A673 (cell line): ENCODE measurements at regions not wholly inside any gene's neighbourhood (a gene's known extent, or its start where the extent isn't known, plus 50 kb on each side); places are given as distances from the start of the nearest gene placed in this dataset.

Source experiments
- BruUV-seq: library from RNA; stranded (reverse); fragments of 400-500 nt; replicated peaks from 2 replicates; lab custom pipeline; 2021; lab: Mats Ljungman, UMichigan
- CTCF ChIA-PET: fragments of 300-600 bp; sonication (Branson Sonifier 250); formaldehyde crosslinking; loops from one replicate; lab custom pipeline; 2022; ENCODE audit warnings: antibody characterized with exemption; lab: Charles Lee
- POLR2A ChIA-PET: fragments of 300-600 bp; sonication (Branson Sonifier 250); formaldehyde crosslinking; loops from one replicate; lab custom pipeline; 2022; ENCODE audit warnings: antibody characterized with exemption; ENCODE audit not compliant: low non-redundant PET; lab: Charles Lee
- DNase-seq: peaks from one replicate; pipeline ENCODE4 v3.0.0-alpha.2; 2015; ENCODE audit warnings: low spot score
- H3K27ac ChIP-seq: fragments of 200-600 bp; sonication (generic); 2 replicates; pipeline ENCODE4 v1.5.1; 2016; ENCODE audit warnings: mixed run types, low read depth, mild to moderate bottlenecking, mixed read lengths, antibody characterized with exemption, low read length; ENCODE audit not compliant: poor library complexity, severe bottlenecking
- H3K27me3 ChIP-seq: fragments of 200-600 bp; sonication (generic); replicated peaks from 2 replicates; pipeline ENCODE4 v1.6.1; 2017; ENCODE audit warnings: mixed run types, low read depth, mild to moderate bottlenecking, mixed read lengths, antibody characterized with exemption, low read length; ENCODE audit not compliant: insufficient read depth, poor library complexity
- H3K36me3 ChIP-seq: fragments of 200-600 bp; sonication (generic); 2 replicates; pipeline ENCODE4 v1.6.1; 2016; ENCODE audit warnings: mixed run types, mild to moderate bottlenecking, mixed read lengths, antibody characterized with exemption, low read length; ENCODE audit not compliant: insufficient read depth, poor library complexity, severe bottlenecking
- H3K4me1 ChIP-seq: fragments of 200-600 bp; sonication (generic); 2 replicates; pipeline ENCODE4 v1.6.1; 2017; ENCODE audit warnings: mixed run types, mild to moderate bottlenecking, mixed read lengths, antibody characterized with exemption, low read length; ENCODE audit not compliant: insufficient read depth, poor library complexity, severe bottlenecking
- H3K4me3 ChIP-seq: fragments of 200-600 bp; sonication (generic); 2 replicates; pipeline ENCODE4 v1.5.1; 2016; ENCODE audit warnings: low read depth, mixed run types, mild to moderate bottlenecking, mixed read lengths, low read length; ENCODE audit not compliant: poor library complexity, severe bottlenecking
- H3K9me3 ChIP-seq: fragments of 200-600 bp; sonication (generic); 2 replicates; pipeline ENCODE4 v1.6.1; 2016; ENCODE audit warnings: mixed run types, low read depth, mild to moderate bottlenecking, mixed read lengths, antibody characterized with exemption, low read length; ENCODE audit not compliant: poor library complexity, severe bottlenecking
- EZH2 ChIP-seq: fragments of 200-600 bp; sonication (generic); IDR thresholded peaks from 2 replicates; pipeline ENCODE4 v1.6.1; 2017; ENCODE audit warnings: borderline replicate concordance, low read depth, mild to moderate bottlenecking, mixed read lengths, antibody characterized with exemption, low read length; ENCODE audit not compliant: poor library complexity, severe bottlenecking
- intact Hi-C: fragments of 100-400 bp; cut with micrococcal nuclease; formaldehyde crosslinking; loops from one replicate; pipeline ENCODE4 v1.10.0; 2022; ENCODE audit not compliant: unreplicated experiment
- TF ChIP-seq, protein P1 (sequence below): fragments of 300-800, 200-600 bp; sonication (generic); conservative IDR thresholded peaks from 2 replicates; pipeline ENCODE4 v1.5.1; 2017; ENCODE audit warnings: low read depth, mild to moderate bottlenecking, antibody characterized with exemption, low read length, moderate library complexity, mixed read lengths

DNA sequence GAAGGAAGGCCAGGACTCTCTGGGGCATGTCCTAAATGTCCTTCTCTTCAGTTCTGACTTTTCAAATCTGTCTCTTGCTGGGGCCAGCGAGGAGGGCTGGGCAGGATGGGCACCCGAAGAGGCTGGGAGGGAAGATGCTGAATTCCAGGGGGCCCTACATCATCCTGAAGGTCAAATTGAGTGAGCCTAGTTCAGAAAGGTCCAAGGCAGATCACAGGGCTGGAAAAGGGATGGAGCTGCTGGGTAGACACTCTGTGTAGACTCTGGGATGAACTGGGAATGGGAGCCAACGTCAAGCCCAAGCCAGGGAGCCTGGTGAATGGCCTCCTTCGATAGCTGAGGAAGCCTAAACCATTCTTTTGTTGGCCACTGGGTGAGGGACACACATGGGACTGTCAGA lies 133.1 kb downstream of the MYCN start:
- intact Hi-C loops, result no loop called here
- ChIA-PET POLR2A (no interaction called here), CTCF (no interaction called here)
- Histone ChIP-seq H3K27me3 (no peaks in the 10 kb centered on the region), H3K27ac (no peak overlapping the region), H3K36me3 (no peaks in the 10 kb centered on the region), H3K4me1 (no peaks in the 10 kb centered on the region), H3K9me3 (no peaks in the 10 kb centered on the region), H3K4me3 (no peak overlapping the region)
- no peak for TF ChIP-seq EZH2
- TF ChIP-seq, protein P1, sequence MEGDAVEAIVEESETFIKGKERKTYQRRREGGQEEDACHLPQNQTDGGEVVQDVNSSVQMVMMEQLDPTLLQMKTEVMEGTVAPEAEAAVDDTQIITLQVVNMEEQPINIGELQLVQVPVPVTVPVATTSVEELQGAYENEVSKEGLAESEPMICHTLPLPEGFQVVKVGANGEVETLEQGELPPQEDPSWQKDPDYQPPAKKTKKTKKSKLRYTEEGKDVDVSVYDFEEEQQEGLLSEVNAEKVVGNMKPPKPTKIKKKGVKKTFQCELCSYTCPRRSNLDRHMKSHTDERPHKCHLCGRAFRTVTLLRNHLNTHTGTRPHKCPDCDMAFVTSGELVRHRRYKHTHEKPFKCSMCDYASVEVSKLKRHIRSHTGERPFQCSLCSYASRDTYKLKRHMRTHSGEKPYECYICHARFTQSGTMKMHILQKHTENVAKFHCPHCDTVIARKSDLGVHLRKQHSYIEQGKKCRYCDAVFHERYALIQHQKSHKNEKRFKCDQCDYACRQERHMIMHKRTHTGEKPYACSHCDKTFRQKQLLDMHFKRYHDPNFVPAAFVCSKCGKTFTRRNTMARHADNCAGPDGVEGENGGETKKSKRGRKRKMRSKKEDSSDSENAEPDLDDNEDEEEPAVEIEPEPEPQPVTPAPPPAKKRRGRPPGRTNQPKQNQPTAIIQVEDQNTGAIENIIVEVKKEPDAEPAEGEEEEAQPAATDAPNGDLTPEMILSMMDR, result no peak
- DNase-seq, result no peak
- BruUV-seq, result no TSS peak

DNA sequence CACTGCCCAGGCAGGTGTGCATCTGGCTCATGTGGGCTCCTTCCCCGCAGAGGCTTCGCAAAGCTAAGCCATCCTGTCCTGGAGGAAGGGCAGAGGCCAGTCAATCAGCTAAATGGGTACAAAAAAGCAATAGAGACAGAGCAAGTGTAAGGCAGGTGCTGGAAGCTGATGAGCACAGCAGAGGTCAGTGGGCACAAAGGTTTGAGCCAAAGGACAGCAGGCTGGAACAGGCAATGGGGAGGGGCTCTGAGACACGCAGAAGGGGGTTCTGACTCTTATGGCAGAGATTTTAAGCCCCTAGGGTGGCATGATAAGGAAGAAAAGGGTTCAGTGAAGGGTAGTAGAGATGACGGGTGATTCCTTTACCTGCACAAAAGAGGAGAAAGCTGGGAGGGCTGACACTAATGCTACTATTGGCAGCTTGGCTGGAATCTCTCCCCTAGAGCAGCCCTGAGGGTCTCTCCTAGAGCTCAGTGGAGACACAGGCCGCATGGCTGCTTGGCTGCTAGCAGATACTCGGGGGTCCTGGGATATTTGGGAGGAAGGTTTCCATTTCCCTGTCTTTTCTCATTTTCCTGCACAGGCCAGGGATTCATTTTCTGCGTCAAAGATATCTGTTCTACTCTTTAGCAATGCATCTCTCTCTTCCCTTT lies 132.4 kb downstream of the MYCN start:
- no peak for TF ChIP-seq EZH2
- TF ChIP-seq, protein P1, result no peak
- Histone ChIP-seq H3K4me1 (no peaks in the 10 kb centered on the region), H3K27ac (no peak overlapping the region), H3K27me3 (no peaks in the 10 kb centered on the region), H3K4me3 (no peak overlapping the region), H3K9me3 (no peaks in the 10 kb centered on the region), H3K36me3 (no peaks in the 10 kb centered on the region)
- no peak for DNase-seq
- intact Hi-C loops, result no loop called here
- ChIA-PET POLR2A (no interaction called here), CTCF (no interaction called here)
- no TSS peak for BruUV-seq

DNA sequence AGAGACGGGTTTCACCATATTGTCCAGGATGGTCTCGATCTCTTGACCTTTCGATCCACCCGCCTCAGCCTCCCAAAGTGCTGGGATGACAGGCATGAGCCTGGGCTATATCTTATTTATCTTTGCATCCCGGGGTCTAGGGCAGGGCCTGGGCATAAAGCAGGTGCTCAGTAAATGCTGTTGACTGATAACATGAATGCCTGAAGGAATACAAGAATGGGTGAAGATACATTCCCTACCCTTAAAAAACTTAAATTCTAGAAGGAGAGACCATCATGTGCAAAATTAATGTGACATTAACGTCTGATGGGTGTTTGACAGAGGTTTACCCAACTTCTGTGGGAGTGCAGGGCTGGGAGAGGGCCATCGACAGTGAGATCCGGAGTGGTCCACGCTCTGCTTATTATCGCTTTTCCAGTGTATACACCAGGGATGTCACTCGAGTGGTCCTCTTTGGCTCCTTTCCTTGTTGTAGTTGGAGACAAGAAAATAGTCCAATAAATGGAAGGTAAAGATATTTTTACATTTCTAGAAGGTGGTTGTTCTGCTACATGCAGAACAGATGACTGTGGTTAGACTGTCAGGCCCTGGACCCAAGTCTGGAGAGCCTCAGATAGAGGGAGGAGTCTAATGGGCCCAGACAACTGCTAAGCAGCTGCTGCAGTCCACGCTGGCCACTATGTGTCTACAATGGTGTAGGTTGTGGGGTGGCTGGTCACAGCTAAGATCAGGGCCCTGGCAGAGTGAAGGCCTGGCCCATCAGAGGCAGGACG lies 131.7 kb downstream of the MYCN start:
- CTCF ChIA-PET, result no interaction called here
- no TSS peak for BruUV-seq
- POLR2A ChIA-PET, result no interaction called here
- H3K27ac ChIP-seq, result no peak overlapping the region
- intact Hi-C loops, result no loop called here
- no peaks in the 10 kb centered on the region for H3K27me3 ChIP-seq
- no peak for TF ChIP-seq EZH2
- TF ChIP-seq, protein P1, result no peak
- DNase-seq, result no peak
- no peak overlapping the region for H3K4me3 ChIP-seq
- no peaks in the 10 kb centered on the region for H3K4me1 ChIP-seq
- H3K9me3 ChIP-seq, result no peaks in the 10 kb centered on the region
- no peaks in the 10 kb centered on the region for H3K36me3 ChIP-seq
